NCI-H1417 treated with DMSO at 0.1 percent for 48 hours (cell line): ENCODE measurements at regions not wholly inside any gene's neighbourhood (a gene's known extent, or its start where the extent isn't known, plus 50 kb on each side); places are given as distances from the start of the nearest gene placed in this dataset.

Source experiments
- DNase-seq: peaks from one replicate; lab custom pipeline; 2025; lab: John Stamatoyannopoulos, UW

DNA sequence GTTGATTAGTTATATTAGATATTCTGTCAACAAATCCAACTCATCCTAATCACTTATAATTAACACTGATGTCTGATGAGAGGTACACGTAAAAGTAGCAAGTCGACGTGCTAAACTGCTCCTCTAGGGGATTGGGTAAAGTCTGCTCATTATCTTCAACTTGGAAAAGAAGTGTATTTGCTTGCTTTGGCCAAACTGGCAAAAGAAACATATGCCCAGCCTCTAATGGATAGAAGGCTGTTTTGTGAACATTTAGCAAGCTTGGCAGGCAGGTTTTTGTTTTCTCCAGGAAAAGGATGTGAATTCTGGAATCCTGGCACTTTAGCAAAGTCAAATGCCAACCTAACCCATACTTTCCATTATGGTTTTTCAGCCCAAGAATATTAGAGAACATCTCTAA is 264.8 kb downstream of the TBL1XR1 start:
- DNase-seq = no peak

DNA sequence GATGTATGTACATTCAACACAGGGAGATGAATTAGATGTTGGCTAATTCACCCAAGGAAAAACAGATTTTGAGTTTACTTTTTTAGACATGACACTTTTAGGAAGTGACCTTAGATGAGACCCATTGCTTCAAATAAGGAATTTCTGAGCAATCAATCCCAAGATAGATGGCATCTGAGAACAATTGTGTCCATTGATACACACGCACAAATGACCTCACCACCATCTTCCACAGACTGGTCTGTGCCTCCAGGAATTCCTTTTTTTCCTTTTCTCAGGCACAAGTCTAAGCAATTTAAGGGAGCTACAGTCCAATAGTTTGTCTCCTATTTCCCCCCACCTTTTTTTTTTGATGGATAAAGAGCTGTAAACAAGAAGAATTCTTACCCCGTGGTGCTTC is 265.3 kb downstream of the TBL1XR1 start:
- no peak for DNase-seq

DNA sequence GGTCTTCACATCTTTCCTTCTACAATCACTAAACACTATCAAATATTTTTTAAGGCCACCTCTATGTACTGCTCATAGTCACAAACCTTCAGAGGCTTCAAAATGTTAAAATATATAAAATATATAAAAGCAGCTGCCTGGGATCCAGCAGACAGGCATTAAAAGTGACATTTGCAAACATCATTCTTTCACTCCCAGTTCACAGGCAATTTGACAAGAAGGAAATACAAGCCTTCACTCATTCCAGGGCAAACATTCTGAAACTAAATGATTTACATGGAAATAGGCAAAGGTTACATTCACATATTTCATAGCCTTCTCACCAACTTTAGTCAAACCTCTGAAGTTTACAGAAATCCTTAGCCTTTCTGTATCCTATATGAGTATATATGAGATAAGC is 266.3 kb downstream of the TBL1XR1 start:
- no peak for DNase-seq

DNA sequence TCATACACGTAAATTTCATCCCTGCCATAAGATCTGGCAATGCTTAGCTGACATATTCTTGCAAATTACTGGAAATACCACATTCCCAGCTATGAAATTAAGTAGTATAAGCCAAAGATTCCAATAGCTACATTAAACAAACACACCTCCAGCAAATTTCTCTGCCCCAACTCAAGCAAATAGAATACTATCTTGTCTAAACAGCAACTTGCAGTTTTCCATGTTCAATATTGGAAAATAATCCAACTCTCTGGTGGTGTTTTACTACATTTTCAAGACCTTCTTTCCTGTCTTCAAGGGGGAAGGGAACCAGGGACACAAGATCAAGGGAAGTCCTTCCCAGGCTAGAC is 268.7 kb downstream of the TBL1XR1 start:
- no peak for DNase-seq

DNA sequence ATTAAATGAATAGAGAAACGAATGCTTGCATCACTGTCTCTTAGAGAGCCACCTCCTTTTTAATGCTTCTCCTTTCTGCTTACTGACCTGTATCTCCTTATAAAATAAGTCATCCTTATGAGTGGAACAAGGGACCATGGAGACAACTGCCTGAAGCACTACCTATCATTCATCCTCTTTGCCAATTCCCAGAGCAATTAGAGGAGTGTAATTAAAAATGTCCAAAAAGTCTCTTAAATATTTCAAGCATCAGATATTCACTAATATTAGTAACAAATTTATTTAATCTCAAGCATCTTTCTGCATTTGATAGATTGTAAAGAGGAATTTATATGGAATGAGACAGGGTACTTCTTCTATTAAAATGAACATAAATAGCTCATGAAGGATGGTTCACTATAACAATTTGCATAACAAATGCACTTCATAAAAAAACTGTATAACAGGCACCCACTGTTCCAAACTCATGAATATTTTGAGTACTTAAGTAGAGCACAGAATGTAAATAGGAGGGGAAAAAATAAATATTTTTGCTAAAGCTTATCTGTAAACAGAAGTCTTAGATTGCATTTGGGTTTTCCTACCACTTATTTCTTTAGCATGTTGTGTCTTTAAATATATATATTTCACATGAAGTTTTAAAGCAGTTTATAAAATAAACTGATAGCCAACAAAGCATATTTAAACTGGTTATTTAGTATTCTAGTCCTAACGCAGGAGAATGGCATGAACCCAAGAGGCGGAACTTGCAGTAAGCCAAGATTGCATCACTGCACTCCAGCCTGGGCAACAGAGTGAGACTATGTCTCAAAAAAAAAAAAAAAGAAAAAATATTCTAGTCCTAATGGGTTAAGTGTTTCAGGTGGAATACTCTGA is 269.3 kb downstream of the TBL1XR1 start:
- DNase-seq = no peak

DNA sequence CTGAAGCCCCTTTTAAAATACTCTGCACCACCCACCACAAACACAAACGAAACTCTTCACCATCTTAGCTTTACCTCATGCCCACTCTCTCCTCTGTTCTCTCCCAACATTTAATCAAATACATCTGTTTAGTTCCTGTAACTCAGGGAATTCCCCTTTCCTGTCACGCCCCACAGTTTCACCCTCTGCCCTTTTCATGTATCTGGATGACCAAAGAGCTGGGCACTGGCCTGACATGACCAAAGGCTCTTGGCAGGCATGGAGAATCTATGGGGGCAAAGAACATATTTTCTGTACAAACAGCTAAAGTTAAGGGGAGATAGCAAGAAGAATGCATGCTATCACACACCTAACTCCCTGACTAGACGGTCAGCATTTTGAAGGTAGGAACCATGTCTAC is 270.0 kb downstream of the TBL1XR1 start:
- DNase-seq = no peak

DNA sequence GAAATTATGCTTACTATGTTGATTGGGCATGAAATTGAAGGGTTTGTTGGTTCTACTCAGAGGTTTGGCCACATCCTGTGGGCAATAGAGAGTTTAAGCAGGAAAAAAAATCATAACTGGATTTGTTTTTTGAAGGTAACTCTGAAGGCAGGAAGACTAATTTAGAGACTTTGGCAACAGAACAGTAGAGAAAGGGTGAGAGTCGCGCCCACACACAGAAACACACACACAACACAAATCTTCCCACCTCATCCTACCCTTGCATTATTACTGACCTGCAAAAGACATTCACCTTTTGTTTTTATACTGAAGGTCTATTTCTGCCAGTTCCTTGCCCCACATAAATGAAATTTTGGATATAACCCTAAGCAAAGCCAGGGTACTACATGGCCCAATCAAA is 270.6 kb downstream of the TBL1XR1 start:
- DNase-seq = no peak

DNA sequence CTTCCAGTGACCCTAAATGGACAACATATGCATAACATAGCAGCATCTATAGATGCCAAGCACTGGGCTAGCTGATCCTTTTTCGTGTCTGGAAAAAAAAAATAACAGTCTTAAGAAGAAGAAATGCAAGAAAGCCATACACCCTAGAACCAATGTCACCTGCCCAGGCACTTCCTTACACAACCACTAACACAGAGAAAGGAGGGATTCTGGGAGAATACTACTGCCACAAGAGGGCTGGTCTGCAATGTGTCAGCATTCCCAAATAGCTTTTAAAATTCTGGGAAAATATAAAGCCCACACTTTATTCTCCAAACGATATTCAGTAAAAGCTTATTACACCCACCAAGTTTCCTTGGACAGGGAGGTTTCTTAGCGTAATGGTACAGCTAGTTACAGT is 271.2 kb downstream of the TBL1XR1 start:
- DNase-seq = no peak

DNA sequence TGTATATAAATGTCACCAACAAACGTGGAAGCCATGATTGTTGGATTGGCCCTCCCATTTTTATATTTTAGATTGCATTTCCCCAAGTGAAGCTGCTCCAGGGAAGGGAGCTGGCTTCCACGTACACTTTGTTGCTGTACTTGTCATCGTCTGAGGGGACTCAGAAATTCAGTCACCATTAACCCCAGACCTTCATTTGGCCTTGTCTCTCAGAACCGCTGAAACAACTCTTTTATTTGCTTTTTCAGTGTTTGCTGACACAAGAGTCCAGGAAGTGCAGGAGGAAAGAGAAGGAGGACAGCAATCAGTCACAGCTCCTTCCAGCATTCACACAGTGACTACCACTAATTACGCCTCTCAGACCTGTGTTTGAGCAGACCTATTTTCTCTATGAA is 276.5 kb downstream of the TBL1XR1 start:
- DNase-seq = peak; percentile 85

DNA sequence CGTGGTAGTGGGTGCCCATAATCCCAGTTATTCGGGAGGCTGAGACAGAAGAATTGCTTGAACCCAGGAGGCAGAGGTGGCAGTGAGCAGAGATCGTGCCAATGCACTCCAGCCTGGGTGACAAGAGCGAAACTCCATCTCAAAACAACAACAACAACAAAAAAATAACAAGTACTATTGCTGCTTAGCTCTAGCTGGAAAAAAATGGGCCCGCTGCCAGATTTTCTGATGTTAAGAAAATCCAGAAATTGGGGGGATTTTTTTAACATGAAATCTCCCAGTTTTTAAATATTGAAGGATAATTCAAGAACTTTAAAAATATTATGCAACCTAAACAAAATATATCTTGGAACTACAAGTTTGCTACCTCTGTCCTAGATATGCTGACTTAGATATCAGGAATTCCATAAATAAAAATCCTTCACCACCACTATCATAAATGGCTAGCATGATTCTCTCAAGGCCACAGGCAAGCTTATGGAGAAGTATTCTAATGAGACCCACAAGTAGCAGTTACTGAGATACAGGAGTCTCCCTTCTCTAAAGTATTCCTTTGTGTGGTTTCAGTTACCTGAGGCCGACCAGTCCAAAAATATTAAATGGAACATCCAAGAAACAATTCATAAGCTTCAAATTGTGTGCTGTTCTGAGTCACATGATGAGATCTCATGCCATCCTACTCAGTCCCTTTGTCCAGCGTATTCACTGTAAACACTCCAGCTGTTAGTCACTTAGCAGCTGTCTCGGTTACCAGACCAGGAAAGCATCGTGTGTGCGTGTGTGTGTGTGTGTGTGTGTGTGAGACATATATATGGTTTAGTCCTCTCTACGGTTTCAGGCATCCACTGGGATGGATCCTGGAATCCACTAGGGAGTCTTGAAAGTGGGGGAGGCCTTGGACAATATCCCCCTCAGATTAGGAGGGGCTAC is 277.2 kb downstream of the TBL1XR1 start:
- DNase-seq = peak; percentile 47

DNA sequence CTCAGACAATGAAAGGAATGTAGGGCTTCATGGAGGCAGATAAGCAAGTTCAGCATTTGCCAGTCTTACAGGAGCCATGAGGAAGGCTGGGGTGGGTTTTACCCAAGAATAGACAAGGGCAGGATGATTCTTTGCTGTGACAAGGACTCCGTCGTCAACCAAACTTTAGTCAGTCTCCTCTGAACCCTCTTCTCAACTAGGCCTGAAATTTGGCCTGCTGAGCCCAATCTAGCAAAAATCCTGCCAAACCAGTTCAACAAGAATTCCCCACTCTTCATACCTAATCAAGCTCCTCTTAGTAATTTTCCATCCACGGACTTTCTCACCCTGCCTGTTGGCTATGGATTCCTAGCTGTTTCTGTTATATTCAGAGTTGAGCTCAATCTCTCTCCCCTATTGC is 280.5 kb downstream of the TBL1XR1 start:
- DNase-seq = peak; percentile 58

DNA sequence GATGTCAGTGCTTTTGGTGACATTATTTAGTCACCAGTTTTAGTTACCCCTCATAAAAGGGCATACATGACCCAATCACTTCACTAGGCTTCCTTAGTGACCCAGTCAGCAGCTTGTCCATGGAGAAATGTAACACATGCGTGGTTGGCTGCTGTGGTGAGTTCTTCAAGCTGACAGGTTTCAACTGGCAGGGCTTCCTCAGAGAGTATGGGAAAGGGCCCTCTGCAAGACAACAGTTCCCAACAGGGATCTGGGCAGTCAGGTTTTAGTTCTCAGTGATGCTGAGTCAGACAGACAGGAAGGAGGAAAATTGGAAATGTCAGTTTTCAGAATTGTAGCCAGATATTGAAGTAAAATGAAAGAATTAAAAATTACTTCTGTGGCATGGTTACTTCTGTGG is 282.5 kb downstream of the TBL1XR1 start:
- DNase-seq = no peak

DNA sequence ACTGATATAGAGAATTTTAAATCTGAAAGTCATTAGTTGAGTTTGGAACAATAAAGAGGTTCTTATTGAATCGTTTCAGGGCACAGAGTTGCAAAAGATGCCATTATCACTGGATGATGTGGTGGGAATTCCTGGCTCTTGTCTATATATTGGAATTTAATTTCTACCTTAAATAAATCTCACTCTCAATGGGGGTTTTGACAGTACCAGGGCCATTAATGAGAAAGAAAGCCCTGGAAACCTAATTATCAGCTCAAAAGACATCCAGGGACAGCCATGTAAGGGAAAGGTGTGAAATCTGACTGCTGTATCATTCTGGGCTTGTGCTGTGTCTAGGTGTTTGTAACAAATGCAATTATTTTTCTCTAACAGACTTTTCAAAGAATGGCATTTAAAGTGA is 285.7 kb downstream of the TBL1XR1 start:
- no peak for DNase-seq

DNA sequence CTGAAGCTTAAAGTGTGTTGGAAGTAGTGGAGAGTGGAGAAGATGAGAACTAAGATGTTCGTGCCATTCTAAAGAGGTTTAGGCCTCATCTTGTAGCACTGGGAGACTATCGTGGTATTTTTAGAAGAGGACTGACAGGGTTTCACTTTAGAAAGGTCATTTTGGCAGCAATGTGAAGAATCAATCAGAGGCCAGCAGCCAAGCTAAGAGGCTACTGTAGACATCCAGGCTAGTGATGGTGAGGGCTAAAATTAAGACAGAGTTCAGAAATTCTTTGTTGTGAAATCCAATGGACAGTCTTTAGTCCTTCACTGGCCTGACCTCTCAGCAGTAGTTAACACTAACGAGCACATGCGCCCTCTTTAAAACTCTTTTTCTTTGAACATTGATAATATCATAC is 288.2 kb downstream of the TBL1XR1 start:
- no peak for DNase-seq

DNA sequence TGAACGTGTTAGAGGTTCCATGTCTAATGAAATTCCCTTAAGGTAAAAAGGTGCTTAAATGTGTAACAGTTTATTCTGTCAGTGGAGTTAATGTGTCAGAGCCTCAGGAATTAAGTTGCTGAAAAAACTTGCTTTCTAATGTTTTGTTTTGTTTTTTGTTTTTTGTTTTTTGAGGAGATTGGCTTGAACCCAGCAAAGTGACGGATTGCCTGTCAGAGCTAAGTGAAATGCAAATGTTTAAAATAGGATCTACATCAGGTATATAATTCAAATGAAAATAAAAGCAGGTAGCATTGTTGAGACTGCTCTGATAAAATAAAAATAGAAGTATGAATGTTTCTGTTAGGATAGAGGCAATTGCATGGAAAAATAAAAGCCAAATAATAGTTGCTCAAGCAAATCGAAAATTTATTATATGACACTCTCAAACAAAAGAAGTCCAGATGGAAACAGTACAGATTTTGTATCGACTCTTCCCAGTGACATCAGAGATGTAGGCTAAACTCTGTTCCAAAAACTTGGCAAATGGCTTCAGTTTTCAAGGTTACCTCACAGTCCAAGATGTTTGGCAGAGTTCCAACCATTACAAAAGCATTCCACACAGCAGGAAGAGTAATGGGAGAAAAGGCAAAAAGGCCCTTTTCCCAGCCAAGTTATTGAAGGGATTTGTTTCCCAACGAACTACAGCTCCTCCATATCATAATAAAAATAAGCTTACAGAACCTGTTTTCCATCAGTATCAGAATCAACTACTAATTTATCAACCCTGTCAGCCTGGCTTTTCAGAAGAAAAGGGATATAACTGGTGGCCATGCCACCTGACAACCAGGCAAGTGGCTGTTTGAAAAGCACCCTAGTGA is 291.0 kb downstream of the TBL1XR1 start:
- no peak for DNase-seq

DNA sequence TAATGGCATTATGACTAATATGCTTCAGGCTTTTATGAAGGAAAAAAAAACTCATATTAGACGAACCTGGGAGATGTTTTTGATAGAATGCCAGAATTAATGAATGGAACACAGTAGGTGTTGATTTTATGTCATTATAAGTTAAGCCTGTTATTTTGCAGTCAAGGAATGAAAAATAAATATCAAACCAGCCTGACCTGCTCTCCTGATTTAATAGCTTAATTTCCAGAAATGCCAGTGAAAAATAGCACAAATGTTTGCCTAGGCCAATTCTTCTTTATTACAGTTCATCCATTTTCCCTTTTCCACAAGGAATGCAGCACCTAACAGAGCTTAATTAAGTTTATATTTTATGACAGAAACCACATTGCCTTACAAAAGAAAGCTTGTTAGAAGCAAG is 292.0 kb downstream of the TBL1XR1 start:
- DNase-seq = no peak

DNA sequence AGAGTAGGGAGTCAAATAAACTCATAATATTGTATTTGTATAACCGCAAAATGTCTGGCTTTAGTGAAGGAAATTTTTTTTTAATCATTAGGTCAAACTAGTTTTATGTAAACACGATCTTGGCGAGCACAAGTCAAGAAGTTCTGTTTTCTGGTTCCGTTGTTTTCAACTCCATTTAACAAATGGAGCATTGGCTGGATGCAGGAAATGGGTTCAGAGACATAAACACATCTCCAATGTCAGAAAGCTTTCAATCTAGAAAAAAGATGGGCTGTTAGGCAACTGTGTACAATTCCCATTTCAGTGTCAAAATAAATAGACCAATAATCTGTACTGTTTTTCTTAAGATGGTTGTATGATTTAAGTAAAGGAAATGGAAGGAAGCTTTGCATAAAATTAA is 292.8 kb downstream of the TBL1XR1 start:
- DNase-seq = no peak

DNA sequence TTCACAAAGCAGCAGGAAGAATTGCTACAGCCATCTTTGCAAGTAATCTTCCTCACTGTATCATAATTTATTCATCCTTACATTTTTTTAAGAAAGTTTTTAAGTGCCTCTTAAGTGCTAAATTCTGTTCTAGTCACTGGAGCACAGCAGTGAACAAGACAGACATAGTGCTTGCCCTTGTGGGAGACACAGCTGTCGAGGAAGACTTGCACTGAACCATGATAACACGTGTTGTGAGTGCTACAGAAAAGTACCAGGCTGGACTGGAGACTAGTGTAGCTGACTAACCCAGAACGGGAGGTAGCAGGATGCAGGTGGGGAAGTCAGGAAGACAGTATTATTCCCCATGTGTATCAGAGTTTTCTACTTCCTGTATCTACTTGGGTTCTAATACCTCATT is 300.6 kb downstream of the TBL1XR1 start:
- no peak for DNase-seq

DNA sequence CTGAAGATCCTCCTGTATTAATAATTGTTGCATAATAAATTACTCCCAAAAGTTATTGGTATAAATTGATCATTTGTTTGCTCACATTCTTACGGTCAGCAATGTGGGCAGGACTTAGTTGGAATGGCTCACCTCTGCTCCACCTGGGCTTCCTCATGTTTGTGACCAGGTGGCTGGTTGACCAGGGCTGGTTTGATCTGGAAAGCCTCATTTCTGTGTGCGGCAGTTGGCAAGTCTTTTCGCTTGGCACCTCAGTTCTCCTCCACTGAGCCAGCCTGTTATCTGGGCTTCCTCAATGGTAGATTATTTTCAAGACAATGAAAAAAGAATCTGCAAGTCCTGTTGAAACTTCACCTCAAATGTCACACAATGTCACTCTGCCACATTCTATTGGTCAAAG is 301.1 kb downstream of the TBL1XR1 start:
- no peak for DNase-seq

DNA sequence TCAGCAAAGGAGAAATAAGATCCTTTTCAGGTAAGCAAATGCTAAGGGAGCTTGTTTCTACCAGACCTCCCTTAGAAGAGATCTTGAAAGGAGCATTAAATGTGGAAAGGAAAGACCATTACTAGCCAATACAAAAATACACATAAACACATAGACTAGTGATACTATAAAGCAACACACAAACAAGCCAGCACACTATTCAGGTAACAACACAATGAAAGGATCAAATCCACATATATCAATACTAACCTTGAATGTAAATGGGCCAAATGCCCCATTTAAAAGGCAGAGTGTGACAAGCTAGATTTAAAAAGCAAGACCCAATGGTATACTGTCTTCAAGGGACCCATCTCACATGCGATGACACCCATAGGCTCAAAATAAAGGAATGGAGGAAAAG is 317.6 kb downstream of the TBL1XR1 start:
- no peak for DNase-seq

DNA sequence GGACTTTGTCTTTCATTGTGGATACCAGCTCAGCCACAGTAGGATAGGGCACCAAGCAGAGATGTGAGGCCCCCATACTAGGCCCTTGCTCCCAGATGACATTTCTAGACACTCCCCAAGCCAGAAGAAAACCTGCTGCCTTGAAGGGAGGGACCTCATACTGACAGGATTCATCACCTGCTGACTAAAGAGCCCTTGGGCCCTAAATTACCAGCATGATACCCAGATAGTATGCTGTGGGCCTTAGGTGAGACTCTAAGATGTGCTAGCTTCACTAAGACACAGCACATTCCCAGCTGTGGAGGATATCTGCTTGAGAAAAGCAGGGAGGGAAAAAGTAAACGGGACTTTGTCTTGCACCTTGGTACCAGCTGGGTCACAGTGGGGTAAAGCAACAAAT is 324.0 kb downstream of the TBL1XR1 start:
- DNase-seq = no peak

DNA sequence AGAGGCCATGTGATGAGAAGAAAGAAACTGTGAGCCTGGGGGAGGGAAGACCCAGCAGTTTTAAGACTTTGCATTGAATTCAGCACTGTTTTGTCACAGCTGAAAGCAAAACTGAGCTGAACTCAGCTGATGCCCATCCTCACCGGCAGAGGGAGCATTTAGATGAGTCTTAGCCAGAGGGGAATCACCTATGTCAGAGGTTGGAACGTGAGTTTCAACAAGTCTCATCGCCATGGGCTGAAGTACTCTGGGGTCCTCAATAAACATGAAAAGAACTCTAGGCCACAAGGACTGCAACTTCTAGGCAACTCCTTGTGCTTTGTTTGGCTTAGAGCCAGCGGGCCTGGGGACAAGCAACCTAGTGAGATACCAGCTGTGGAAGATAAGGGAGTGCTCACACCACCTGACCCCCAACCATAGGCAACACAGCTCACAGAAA is 324.5 kb downstream of the TBL1XR1 start:
- DNase-seq = no peak
